A549 (cell line): ENCODE measurements at regions not wholly inside any gene's neighbourhood (a gene's known extent, or its start where the extent isn't known, plus 50 kb on each side); places are given as distances from the start of the nearest gene placed in this dataset.

ENCODE experiments used
- ATAC-seq, 2 experiments: fragments of 200-7000 bp in 1 of 2; fragments of >200 bp in 1 of 2; cut with Nextera tagmentation in 1 of 2; cut with Tn5 transposase in 1 of 2; 3 replicates each; pipeline versions ENCODE4 v1.8.0 to v1.9.1; 2018 to 2020; ENCODE audit warnings: mild to moderate bottlenecking in 1 of 2, moderate library complexity in 1 of 2
- CTCF ChIA-PET: fragments of 300-600 bp; sonication (Branson Sonifier 250); formaldehyde crosslinking; extraction: SDS; loops from one replicate; lab custom pipeline; 2021; ENCODE audit warnings: antibody characterized with exemption, inconsistent platforms; lab: Yijun Ruan, JAX
- POLR2A ChIA-PET: fragments of 350-600 bp; formaldehyde crosslinking; extraction: SDS; loops from one replicate; lab custom pipeline; 2021; ENCODE audit warnings: antibody characterized with exemption, inconsistent platforms; lab: Yijun Ruan, JAX
- DNase-seq, 2 experiments: peaks; one replicate each; pipeline versions ENCODE4 v3.0.0 to v3.0.0-alpha.2; 2011 to 2016; ENCODE audit warnings: low read depth in 1 of 2, low spot score in 1 of 2
- FAIRE-seq: peaks from 2 replicates; lab custom pipeline; 2011; peaks lifted over from hg19 to GRCh38; lab: Jason Lieb, UNC
- H3K27ac ChIP-seq, 2 experiments: fragments of >200 bp; sonication (Bioruptor Twin); formaldehyde crosslinking; 3 replicates each; pipeline ENCODE4 v1.5.1; 2016 to 2017
- H3K4me1 ChIP-seq: fragments of >200 bp; sonication (Bioruptor Twin); formaldehyde crosslinking; 3 replicates; pipeline ENCODE4 v1.6.1; 2016
- H3K4me2 ChIP-seq: fragments of >200 bp; sonication (Bioruptor Twin); formaldehyde crosslinking; 3 replicates; pipeline ENCODE4 v1.6.1; 2016
- H3K4me3 ChIP-seq: fragments of >200 bp; sonication (Bioruptor Twin); formaldehyde crosslinking; 3 replicates; pipeline ENCODE4 v1.5.1; 2016
- H3K9me3 ChIP-seq: fragments of >200 bp; sonication (Bioruptor Twin); formaldehyde crosslinking; 3 replicates; pipeline ENCODE4 v1.6.1; 2016
- BHLHE40 ChIP-seq: IDR thresholded peaks from 2 replicates; pipeline ENCODE4 v1.6.1; 2012; ENCODE audit warnings: low read depth, low read length, inconsistent platforms
- EHMT2 ChIP-seq: fragments of 200-600 bp; sonication (generic); IDR thresholded peaks from 2 replicates; pipeline ENCODE4 v1.6.1; 2016; ENCODE audit warnings: antibody characterized with exemption, low read depth, mild to moderate bottlenecking, moderate library complexity
- ESRRA ChIP-seq: fragments of 150-350 bp; IDR thresholded peaks from 2 replicates; pipeline ENCODE4 v1.6.1; 2014; ENCODE audit warnings: mild to moderate bottlenecking, low read length, borderline replicate concordance
- FOSB ChIP-seq: fragments of 250-450 bp; sonication (Bioruptor Pico); IDR thresholded peaks from 2 replicates; pipeline ENCODE4 v1.5.0; 2020; ENCODE audit warnings: mild to moderate bottlenecking, moderate library complexity
- HES2 ChIP-seq: fragments of >200 bp; sonication (Bioruptor Twin); formaldehyde crosslinking; IDR thresholded peaks from 2 replicates; pipeline ENCODE4 v1.6.1; 2016
- HEYL ChIP-seq: fragments of 250-450 bp; sonication (Bioruptor Pico); IDR thresholded peaks from 2 replicates; pipeline ENCODE4 v1.8.0; 2021; ENCODE audit warnings: mild to moderate bottlenecking, moderate library complexity
- HOXA7 ChIP-seq: fragments of 250-450 bp; sonication (Bioruptor Pico); IDR thresholded peaks from 2 replicates; pipeline ENCODE4 v1.5.0; 2020; ENCODE audit warnings: mild to moderate bottlenecking, moderate library complexity
- HOXB13 ChIP-seq: fragments of 250-450 bp; sonication (Bioruptor Pico); IDR thresholded peaks from 2 replicates; pipeline ENCODE4 v1.5.0; 2020; ENCODE audit warnings: low read depth, mild to moderate bottlenecking, moderate library complexity
- HOXB5 ChIP-seq: fragments of 250-450 bp; sonication (Bioruptor Pico); IDR thresholded peaks from 2 replicates; pipeline ENCODE4 v1.5.0; 2020; ENCODE audit warnings: mild to moderate bottlenecking, moderate library complexity
- JUNB ChIP-seq: fragments of >200 bp; sonication (Bioruptor Twin); formaldehyde crosslinking; IDR thresholded peaks from 2 replicates; pipeline ENCODE4 v1.6.1; 2016
- MAFK ChIP-seq: fragments of 450-650 bp; IDR thresholded peaks from 2 replicates; pipeline ENCODE4 v1.6.1; 2014; ENCODE audit not compliant: partially characterized antibody
- MYC ChIP-seq: IDR thresholded peaks from 2 replicates; pipeline ENCODE4 v1.6.1; 2012; ENCODE audit warnings: mild to moderate bottlenecking, inconsistent platforms, low read length, improper control_type of control experiment, borderline replicate concordance
- PHF8 ChIP-seq: fragments of 200-600 bp; sonication (generic); IDR thresholded peaks from 2 replicates; pipeline ENCODE4 v1.6.1; 2016; ENCODE audit warnings: low read depth, mild to moderate bottlenecking, antibody characterized with exemption, moderate library complexity, borderline replicate concordance
- POLR2A ChIP-seq: IDR thresholded peaks from 2 replicates; pipeline ENCODE4 v1.6.1; 2012; ENCODE audit warnings: mild to moderate bottlenecking, low read length
- RCOR1 ChIP-seq: fragments of 150-350 bp; IDR thresholded peaks from 2 replicates; pipeline ENCODE4 v1.6.1; 2014; ENCODE audit warnings: antibody characterized with exemption, low read length, low read depth
- REST ChIP-seq: fragments of 200-600 bp; sonication (generic); IDR thresholded peaks from 2 replicates; pipeline ENCODE4 v1.6.1; 2016; ENCODE audit warnings: antibody characterized with exemption, mild to moderate bottlenecking, moderate library complexity
- USF2 ChIP-seq: fragments of 450-650 bp; IDR thresholded peaks from 2 replicates; pipeline ENCODE4 v1.6.1; 2014; ENCODE audit warnings: antibody characterized with exemption
- ZFP36 ChIP-seq: fragments of 450-650 bp; IDR thresholded peaks from 2 replicates; pipeline ENCODE4 v1.6.1; 2014; ENCODE audit warnings: borderline replicate concordance; ENCODE audit not compliant: partially characterized antibody
- WGBS: methylation state at CpG from one replicate; pipeline ENCODE4 v1.1.6; 2017; ENCODE audit errors: missing lambda C conversion rate; 5-methylcytosine and 5-hydroxymethylcytosine counted together

GRCh38 chr1:38569932-38570656 is 289.5 kb downstream of the RRAGC start:
- Histone ChIP-seq H3K9me3 (no peaks in the 10 kb centered on the region), H3K27ac (no peak overlapping the region), H3K4me1 (no peaks in the 10 kb centered on the region), H3K4me3 (no peak overlapping the region), H3K4me2 (no peak overlapping the region)
- ATAC-seq, result no peak
- ChIA-PET POLR2A (no interaction called here), CTCF (no interaction called here)
- WGBS, result 54% methylated on average over 24 of the region's 26 CpGs
- TF ChIP-seq ZFP36 (no peak), HOXB13 (CRISPR knock-in tag) (no peak), HOXA7 (no peak), RCOR1 (no peak), BHLHE40 (no peak), REST (no peak), POLR2A (no peak), ESRRA (no peak), HES2 (no peak), PHF8 (no peak), HOXB5 (CRISPR knock-in tag) (no peak), FOSB (CRISPR knock-in tag) (no peak), MAFK (no peak), USF2 (no peak), EHMT2 (no peak)
- no peak for FAIRE-seq
- no peak for DNase-seq

- Histone ChIP-seq H3K4me2 (no peak overlapping the region), H3K4me1 (no peaks in the 10 kb centered on the region)
- ATAC-seq, result no peak
- no peak for DNase-seq
- WGBS, result 18% methylated on average over 2 of the region's 5 CpGs
- TF ChIP-seq JUNB, result no peak
- TF ChIP-seq MYC, result no peak
- no peak for TF ChIP-seq HEYL (CRISPR knock-in tag)
- TF ChIP-seq, all 56 proteins: peak for 0
- Histone ChIP-seq H3K9me3 (no peaks in the 10 kb centered on the region), H3K27ac (no peak overlapping the region), H3K4me3 (no peak overlapping the region)
- POLR2A ChIA-PET, result interaction anchor here (0.6 kb wide), 1 partner anchor 556 kb away, joined by 3 read pairs; the partner anchor contains the start of gene UTP11
- CTCF ChIA-PET, result interaction anchor here (0.6 kb wide), 1 partner anchor 546 kb away, joined by 4 read pairs; no protein-coding TSS in a partner anchor
- FAIRE-seq, result no peak
Measured at GRCh38 chr1:38568061-38568857, 291.3 kb downstream of the RRAGC start.
